HUES48 (cell line): ENCODE measurements at regions not wholly inside any gene's neighbourhood (a gene's known extent, or its start where the extent isn't known, plus 50 kb on each side); places are given as distances from the start of the nearest gene placed in this dataset.

Experiments used
- H3K27ac ChIP-seq: one replicate; pipeline ENCODE4 v1.7.0; 2013; ENCODE audit warnings: low read depth, low read length, inconsistent platforms
- H3K27me3 ChIP-seq: 2 replicates; pipeline ENCODE4 v1.6.1; 2013; ENCODE audit warnings: mild to moderate bottlenecking, low read length; ENCODE audit not compliant: control insufficient read depth, insufficient read depth
- H3K36me3 ChIP-seq: 2 replicates; pipeline ENCODE4 v1.6.1; 2013; ENCODE audit warnings: low read length; ENCODE audit not compliant: control insufficient read depth, insufficient read depth
- H3K4me1 ChIP-seq: 2 replicates; pipeline ENCODE4 v1.6.1; 2013; ENCODE audit warnings: mild to moderate bottlenecking, low read length; ENCODE audit not compliant: control insufficient read depth, insufficient read depth
- H3K4me3 ChIP-seq: 2 replicates; pipeline ENCODE4 v1.5.1; 2013; ENCODE audit warnings: mild to moderate bottlenecking, low read depth, low read length
- H3K9ac ChIP-seq: 2 replicates; pipeline ENCODE4 v1.6.1; 2013; ENCODE audit warnings: mild to moderate bottlenecking, low read depth, low read length, moderate library complexity
- H3K9me3 ChIP-seq: 2 replicates; pipeline ENCODE4 v1.6.1; 2013; ENCODE audit warnings: low read length; ENCODE audit not compliant: control insufficient read depth, insufficient read depth

GRCh38 chr12:58547217-58547616 lies 373.1 kb downstream of the LRIG3 start:
- no peaks in the 10 kb centered on the region for H3K9me3 ChIP-seq
- no peaks in the 10 kb centered on the region for H3K27me3 ChIP-seq
- no peak overlapping the region for H3K9ac ChIP-seq
- no peaks in the 10 kb centered on the region for H3K36me3 ChIP-seq
- H3K27ac ChIP-seq: no peak overlapping the region
- no peak overlapping the region for H3K4me3 ChIP-seq
- H3K4me1 ChIP-seq: peaks cover 11% of the 10 kb centered on the region

GRCh38 chr12:58548801-58549200 lies 371.5 kb downstream of the LRIG3 start:
- Histone ChIP-seq H3K9me3 (no peaks in the 10 kb centered on the region), H3K27ac (no peak overlapping the region), H3K4me3 (no peak overlapping the region), H3K27me3 (no peaks in the 10 kb centered on the region), H3K36me3 (no peaks in the 10 kb centered on the region), H3K9ac (no peak overlapping the region), H3K4me1 (peaks cover 7% of the 10 kb centered on the region)

DNA sequence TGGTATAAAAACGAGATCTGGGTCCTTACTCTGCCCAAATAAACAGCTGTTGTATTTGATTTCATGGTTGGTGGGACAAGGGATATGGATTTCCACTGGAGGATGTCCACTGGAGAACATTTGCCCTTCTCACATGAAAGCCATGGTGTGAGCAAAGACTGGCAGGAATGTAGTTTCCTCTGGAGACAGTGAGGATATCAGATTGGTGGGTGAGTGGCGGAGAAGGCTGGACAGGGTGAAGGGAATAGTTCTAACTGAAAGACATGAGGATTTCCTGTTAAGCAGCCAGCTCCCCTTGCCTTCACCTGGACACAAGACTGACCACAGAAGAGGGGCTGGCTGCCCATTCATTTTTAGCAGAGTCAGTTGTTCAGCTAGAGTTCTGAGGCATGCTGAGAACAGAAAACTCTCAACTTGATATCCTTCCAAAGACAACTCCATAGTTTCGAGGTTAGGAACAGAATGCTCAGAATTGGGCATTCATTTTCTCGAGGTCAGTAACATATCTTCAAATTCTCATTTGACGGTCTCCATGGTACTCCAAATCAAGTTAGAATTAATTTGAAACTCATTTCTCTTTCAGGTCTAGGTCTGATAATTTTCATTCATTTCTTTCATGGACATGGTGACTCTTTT lies 365.7 kb downstream of the LRIG3 start:
- H3K36me3 ChIP-seq: no peaks in the 10 kb centered on the region
- no peaks in the 10 kb centered on the region for H3K4me1 ChIP-seq
- no peak overlapping the region for H3K9ac ChIP-seq
- H3K27ac ChIP-seq: no peak overlapping the region
- no peak overlapping the region for H3K4me3 ChIP-seq
- no peaks in the 10 kb centered on the region for H3K27me3 ChIP-seq
- no peaks in the 10 kb centered on the region for H3K9me3 ChIP-seq

- no peaks in the 10 kb centered on the region for H3K4me1 ChIP-seq
- no peak overlapping the region for H3K27ac ChIP-seq
- H3K9me3 ChIP-seq: no peaks in the 10 kb centered on the region
- H3K27me3 ChIP-seq: no peaks in the 10 kb centered on the region
- H3K36me3 ChIP-seq: no peaks in the 10 kb centered on the region
- no peak overlapping the region for H3K9ac ChIP-seq
- no peak overlapping the region for H3K4me3 ChIP-seq
Measured at GRCh38 chr12:58557171-58557570, 363.1 kb downstream of the LRIG3 start.

- H3K9ac ChIP-seq: no peak overlapping the region
Measured at GRCh38 chr12:58557661-58558060, 362.6 kb downstream of the LRIG3 start.

GRCh38 chr12:58563621-58564020 lies 356.7 kb downstream of the LRIG3 start:
- Histone ChIP-seq H3K27me3 (no peaks in the 10 kb centered on the region), H3K27ac (no peak overlapping the region), H3K36me3 (no peaks in the 10 kb centered on the region), H3K4me3 (no peak overlapping the region), H3K9me3 (no peaks in the 10 kb centered on the region), H3K9ac (no peak overlapping the region), H3K4me1 (no peaks in the 10 kb centered on the region)

More at GRCh38 chr12:58557661-58558060, 362.6 kb downstream of the LRIG3 start:
- Histone ChIP-seq H3K9me3 (no peaks in the 10 kb centered on the region), H3K4me1 (no peaks in the 10 kb centered on the region), H3K27ac (no peak overlapping the region), H3K36me3 (no peaks in the 10 kb centered on the region), H3K4me3 (no peak overlapping the region), H3K27me3 (no peaks in the 10 kb centered on the region)

DNA sequence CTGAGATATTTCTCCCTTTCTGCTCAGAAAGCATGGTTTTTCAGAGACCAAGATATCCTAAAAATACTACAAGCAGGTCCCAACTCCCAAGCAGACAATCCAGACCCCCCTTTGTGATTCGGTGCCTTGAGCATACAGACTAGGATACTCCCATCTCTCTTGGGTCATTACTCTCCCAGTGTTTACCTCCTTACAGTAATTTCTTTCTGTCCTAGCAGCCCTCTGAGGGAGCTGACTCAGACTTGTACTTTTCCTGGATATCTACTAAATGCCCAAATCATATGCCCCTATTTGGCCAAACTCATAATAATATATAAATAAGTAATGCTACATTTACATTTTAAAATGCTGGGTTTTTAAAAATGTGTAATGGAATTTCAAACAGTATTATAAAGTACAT lies 355.6 kb downstream of the LRIG3 start:
- no peak overlapping the region for H3K27ac ChIP-seq
- no peak overlapping the region for H3K4me3 ChIP-seq
- H3K4me1 ChIP-seq: no peaks in the 10 kb centered on the region
- no peak overlapping the region for H3K9ac ChIP-seq
- H3K36me3 ChIP-seq: no peaks in the 10 kb centered on the region
- no peaks in the 10 kb centered on the region for H3K27me3 ChIP-seq
- no peaks in the 10 kb centered on the region for H3K9me3 ChIP-seq

- H3K36me3 ChIP-seq: no peaks in the 10 kb centered on the region
- H3K27ac ChIP-seq: no peak overlapping the region
- no peaks in the 10 kb centered on the region for H3K4me1 ChIP-seq
- no peak overlapping the region for H3K9ac ChIP-seq
- H3K4me3 ChIP-seq: no peak overlapping the region
- no peaks in the 10 kb centered on the region for H3K27me3 ChIP-seq
- no peaks in the 10 kb centered on the region for H3K9me3 ChIP-seq
Measured at GRCh38 chr12:58566599-58566998, 353.7 kb downstream of the LRIG3 start.

- Histone ChIP-seq H3K36me3 (no peaks in the 10 kb centered on the region), H3K9ac (no peak overlapping the region), H3K9me3 (no peaks in the 10 kb centered on the region), H3K4me3 (no peak overlapping the region), H3K27me3 (no peaks in the 10 kb centered on the region), H3K27ac (no peak overlapping the region), H3K4me1 (no peaks in the 10 kb centered on the region)
Measured at GRCh38 chr12:58567189-58567588, 353.1 kb downstream of the LRIG3 start.

GRCh38 chr12:58570411-58570810 lies 349.9 kb downstream of the LRIG3 start:
- H3K9ac ChIP-seq: no peak overlapping the region
- H3K36me3 ChIP-seq: no peaks in the 10 kb centered on the region
- no peak overlapping the region for H3K4me3 ChIP-seq
- no peaks in the 10 kb centered on the region for H3K27me3 ChIP-seq
- H3K27ac ChIP-seq: no peak overlapping the region
- H3K9me3 ChIP-seq: no peaks in the 10 kb centered on the region
- no peaks in the 10 kb centered on the region for H3K4me1 ChIP-seq

- Histone ChIP-seq H3K4me3 (no peak overlapping the region), H3K9me3 (no peaks in the 10 kb centered on the region), H3K36me3 (no peaks in the 10 kb centered on the region), H3K27ac (no peak overlapping the region), H3K9ac (no peak overlapping the region), H3K4me1 (no peaks in the 10 kb centered on the region), H3K27me3 (no peaks in the 10 kb centered on the region)
Measured at GRCh38 chr12:58575256-58575655, 345.0 kb downstream of the LRIG3 start.

GRCh38 chr12:58576081-58576480 lies 344.2 kb downstream of the LRIG3 start:
- H3K27me3 ChIP-seq: no peaks in the 10 kb centered on the region
- H3K27ac ChIP-seq: no peak overlapping the region
- no peaks in the 10 kb centered on the region for H3K36me3 ChIP-seq
- no peaks in the 10 kb centered on the region for H3K9me3 ChIP-seq
- no peaks in the 10 kb centered on the region for H3K4me1 ChIP-seq
- H3K9ac ChIP-seq: no peak overlapping the region
- H3K4me3 ChIP-seq: no peak overlapping the region
